IPS DF 4.7 (cell line): ENCODE measurements at regions not wholly inside any gene's neighbourhood (a gene's known extent, or its start where the extent isn't known, plus 50 kb on each side); places are given as distances from the start of the nearest gene placed in this dataset.
A peak's percentile ranks its signal among the peaks of the same experiment; 100 is the strongest.

Experiments
- DNase-seq: peaks from one replicate; pipeline ENCODE4 v3.0.0-alpha.2; 2013; ENCODE audit warnings: low spot score; ENCODE audit errors: extremely low read depth

- DNase-seq, result peak; percentile 79
These were observed 262.6 kb upstream of the LYZL1 start for GRCh38 chr10:29026065-29026797.

GRCh38 chr10:29026802-29027580 lies 261.9 kb upstream of the LYZL1 start:
- no peak for DNase-seq

- DNase-seq, result no peak
These were observed 260.4 kb upstream of the LYZL1 start for GRCh38 chr10:29028486-29028885.

DNA sequence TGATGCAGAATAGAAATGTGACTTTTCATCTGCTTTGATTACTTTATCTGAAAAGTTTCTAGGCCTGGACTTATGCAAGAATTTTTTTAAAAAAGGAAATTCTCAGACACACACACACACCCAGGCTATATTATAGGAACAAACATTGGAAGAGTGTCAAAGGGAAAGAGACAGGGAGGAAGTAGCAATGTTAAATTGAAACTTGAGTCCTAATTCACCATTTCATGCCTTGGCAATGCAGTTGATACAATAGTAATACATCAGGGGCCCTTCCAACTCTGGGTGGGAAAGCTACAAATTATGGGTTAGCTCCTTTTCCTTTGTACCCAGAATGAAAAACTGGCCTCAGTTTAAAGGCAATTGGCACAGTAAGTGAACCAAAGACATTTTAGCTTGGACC lies 258.0 kb upstream of the LYZL1 start:
- DNase-seq, result no peak

DNA sequence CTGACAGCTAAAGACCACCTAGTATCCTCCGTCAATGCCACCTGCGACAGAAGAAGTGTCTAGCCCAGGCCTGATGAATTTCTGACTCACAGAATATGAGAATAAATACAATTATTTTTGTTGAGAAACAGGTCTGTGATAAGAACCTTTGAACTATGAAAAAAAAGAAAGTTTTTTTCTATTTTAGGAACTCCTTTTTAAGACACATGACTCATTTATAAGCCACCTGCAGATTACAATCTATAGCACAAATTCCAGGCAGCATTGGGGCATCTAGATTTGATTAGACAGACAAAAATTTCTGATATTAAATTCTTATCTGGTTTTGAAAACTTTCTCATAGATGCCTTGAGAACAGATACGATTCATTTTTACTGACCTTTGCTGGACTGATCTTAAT lies 256.7 kb upstream of the LYZL1 start:
- no peak for DNase-seq

- no peak for DNase-seq
These were observed 255.4 kb upstream of the LYZL1 start for GRCh38 chr10:29033311-29033940.

GRCh38 chr10:29034592-29034991 lies 254.3 kb upstream of the LYZL1 start:
- no peak for DNase-seq

GRCh38 chr10:29035721-29036120 lies 253.1 kb upstream of the LYZL1 start:
- no peak for DNase-seq

DNA sequence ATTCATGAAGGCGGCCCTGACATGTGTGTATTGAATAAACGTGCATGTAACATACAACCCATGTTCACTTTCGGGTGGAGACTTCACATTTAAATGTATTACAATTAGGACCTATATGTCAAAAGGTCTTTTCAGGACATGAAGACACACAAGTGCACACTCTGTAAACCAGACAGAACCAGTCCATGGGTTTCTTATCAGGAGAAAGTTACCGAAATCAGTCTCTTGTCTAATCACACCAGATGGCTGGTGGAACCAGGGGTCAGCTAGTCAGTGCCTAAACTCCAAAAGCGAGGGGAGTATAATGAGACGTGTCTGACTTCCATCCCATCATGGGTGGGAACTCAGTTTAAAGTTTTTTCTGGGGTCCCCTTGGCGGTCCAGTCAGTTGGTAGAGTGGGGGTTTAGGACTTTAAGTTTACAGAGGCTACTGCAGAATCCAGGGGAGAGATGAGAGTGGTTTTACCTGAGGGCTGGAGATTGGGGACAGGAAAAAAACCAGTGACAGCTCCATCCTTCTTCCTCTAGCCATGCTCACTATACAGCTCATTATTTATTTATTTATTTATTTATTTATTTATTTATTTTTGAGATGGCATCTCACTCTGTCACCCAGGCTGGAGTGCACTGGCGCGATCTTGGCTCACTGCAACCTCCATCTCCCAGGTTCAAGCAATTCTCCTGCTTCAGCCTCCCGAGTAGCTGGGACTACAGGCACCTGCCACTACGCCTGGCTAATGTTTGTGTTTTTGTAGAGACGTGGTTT lies 251.3 kb upstream of the LYZL1 start:
- no peak for DNase-seq

DNA sequence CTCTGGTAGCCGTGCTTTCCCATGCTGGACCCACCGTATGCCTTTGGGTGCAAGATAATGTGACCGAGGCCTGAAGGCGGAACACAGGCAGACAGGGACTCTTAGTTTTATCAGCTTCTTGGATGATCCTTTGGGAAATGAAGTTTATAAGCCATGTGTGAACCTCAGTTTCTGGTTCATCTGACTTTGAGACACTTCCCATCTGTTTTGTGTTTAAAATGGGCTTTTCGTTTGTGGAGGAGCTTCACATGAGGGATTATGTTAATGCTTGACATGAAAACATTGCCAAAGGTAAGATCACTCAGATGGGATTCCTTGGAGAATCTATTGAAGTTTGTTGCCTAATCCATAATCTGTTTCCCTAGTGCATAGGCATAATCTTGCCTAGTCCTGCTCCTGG lies 249.8 kb upstream of the LYZL1 start:
- no peak for DNase-seq

DNA sequence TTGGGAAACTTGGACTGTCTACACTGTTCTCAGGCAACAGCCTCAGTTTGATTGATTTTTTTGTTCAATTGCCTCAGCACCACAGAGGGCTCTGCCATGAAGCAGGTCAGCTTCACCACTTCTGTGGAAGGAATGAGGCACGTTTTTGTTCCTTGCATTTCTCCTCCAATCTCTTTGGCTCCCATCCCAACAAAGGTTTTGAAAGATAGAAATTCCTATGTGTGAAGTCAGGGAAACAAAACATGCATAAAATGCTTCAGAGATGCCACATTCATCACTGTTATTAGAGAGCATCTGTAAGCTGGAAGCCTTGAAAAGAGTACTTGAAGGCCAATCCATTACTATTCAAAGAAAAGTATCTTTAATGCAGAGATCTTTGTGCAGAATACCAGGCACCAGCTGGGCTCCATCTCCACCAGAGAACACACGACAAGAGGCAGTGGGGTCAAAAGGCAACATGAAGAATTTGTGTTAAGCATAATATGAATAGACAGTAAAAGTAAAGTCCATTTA lies 249.1 kb upstream of the LYZL1 start:
- DNase-seq, result no peak

- no peak for DNase-seq
These were observed 247.3 kb upstream of the LYZL1 start for GRCh38 chr10:29041616-29042015.

- DNase-seq, result no peak
These were observed 240.4 kb upstream of the LYZL1 start for GRCh38 chr10:29048506-29048905.

GRCh38 chr10:29050081-29050480 lies 238.8 kb upstream of the LYZL1 start:
- DNase-seq, result no peak

GRCh38 chr10:29055101-29055500 lies 233.8 kb upstream of the LYZL1 start:
- no peak for DNase-seq

GRCh38 chr10:29056729-29057128 lies 232.1 kb upstream of the LYZL1 start:
- no peak for DNase-seq

- DNase-seq, result no peak
These were observed 231.0 kb upstream of the LYZL1 start for GRCh38 chr10:29057822-29058331.

- no peak for DNase-seq
These were observed 224.8 kb upstream of the LYZL1 start for GRCh38 chr10:29063806-29064644.

GRCh38 chr10:29064680-29065079 lies 224.2 kb upstream of the LYZL1 start:
- DNase-seq, result no peak

- DNase-seq, result no peak
These were observed 221.7 kb upstream of the LYZL1 start for GRCh38 chr10:29067161-29067560.
